B cell (primary cell): ENCODE measurements at regions not wholly inside any gene's neighbourhood (a gene's known extent, or its start where the extent isn't known, plus 50 kb on each side); places are given as distances from the start of the nearest gene placed in this dataset.

Experiments used
- ATAC-seq: fragments of 200-7000 bp; cut with Tn5 transposase; one replicate; pipeline ENCODE4 v1.10.0; 2021; ENCODE audit warnings: low read depth, mild to moderate bottlenecking, moderate number of reproducible peaks, moderate library complexity
- CTCF ChIA-PET: fragments of 350-600 bp; sonication (Branson Sonifier 250); formaldehyde crosslinking; loops from one replicate; lab custom pipeline; 2021; ENCODE audit warnings: antibody characterized with exemption, inconsistent platforms; lab: Charles Lee
- POLR2A ChIA-PET: fragments of 350-600 bp; sonication (Branson Sonifier 250); formaldehyde crosslinking; loops from one replicate; lab custom pipeline; 2021; ENCODE audit warnings: antibody characterized with exemption; lab: Charles Lee
- DNase-seq: peaks from one replicate; pipeline ENCODE4 v3.0.0; 2013
- H2AFZ ChIP-seq: 2 replicates; pipeline ENCODE4 v1.6.1; 2012; ENCODE audit warnings: mild to moderate bottlenecking, low read depth, low read length; ENCODE audit not compliant: insufficient read depth, poor library complexity, severe bottlenecking
- H3K27ac ChIP-seq, 2 donors: 1 replicate in 1 of 2; 2 replicates in 1 of 2; pipeline ENCODE4 v1.5.1; 2012 to 2013; ENCODE audit warnings: low read length in 2 of 2, mild to moderate bottlenecking in 2 of 2, moderate library complexity in 1 of 2
- H3K27me3 ChIP-seq, 4 experiments: fragments of 200-600 bp in 1 of 4; sonication (generic) in 1 of 4; replicated peaks in 1 of 4; 1 replicate in 2 of 4; 2 replicates in 2 of 4; pipeline versions ENCODE4 v1.6.1 to v1.7.0; 2013 to 2016; ENCODE audit warnings: low read length in 3 of 4, mild to moderate bottlenecking in 2 of 4, mixed read lengths in 1 of 4, moderate library complexity in 1 of 4; ENCODE audit not compliant: insufficient read depth in 4 of 4, control insufficient read depth in 3 of 4; ENCODE audit errors: control extremely low read depth in 1 of 4
- H3K36me3 ChIP-seq, 2 experiments: replicated peaks in 1 of 2; 1 replicate in 1 of 2; 2 replicates in 1 of 2; pipeline versions ENCODE4 v1.6.1 to v1.7.1; 2013; ENCODE audit warnings: low read length in 1 of 2; ENCODE audit not compliant: insufficient read depth in 2 of 2, control insufficient read depth in 1 of 2; ENCODE audit errors: control extremely low read depth in 1 of 2, extremely low read depth in 1 of 2
- H3K4me1 ChIP-seq, 2 donors: fragments of 200-600 bp in 1 of 2; sonication (generic) in 1 of 2; 1 replicate in 1 of 2; 2 replicates in 1 of 2; pipeline versions ENCODE4 v1.5.1 to v1.6.1; 2013 to 2017; ENCODE audit warnings: low read length in 2 of 2; ENCODE audit not compliant: control insufficient read depth in 2 of 2, insufficient read depth in 2 of 2
- H3K4me2 ChIP-seq: replicated peaks from 2 replicates; pipeline ENCODE3; 2012; ENCODE audit warnings: mild to moderate bottlenecking, low read depth, low read length; ENCODE audit not compliant: poor library complexity, severe bottlenecking
- H3K4me3 ChIP-seq, 5 experiments: fragments of 200-600 bp in 1 of 5; sonication (generic) in 1 of 5; 1 replicate in 3 of 5; 2 replicates in 2 of 5; pipeline versions ENCODE4 v1.5.1 to v1.7.0; 2011 to 2016; ENCODE audit warnings: low read length in 4 of 5, mild to moderate bottlenecking in 4 of 5, low read depth in 2 of 5, control low read depth in 1 of 5, moderate library complexity in 1 of 5; ENCODE audit not compliant: insufficient read depth in 1 of 5; ENCODE audit errors: control extremely low read depth in 1 of 5, extremely low read depth in 1 of 5
- H3K79me2 ChIP-seq: fragments of 200-600 bp; sonication (generic); one replicate; pipeline ENCODE4 v1.6.0; 2016; ENCODE audit warnings: low read length; ENCODE audit not compliant: control insufficient read depth, insufficient read depth
- H3K9ac ChIP-seq: fragments of 200-600 bp; sonication (generic); 2 replicates; pipeline ENCODE4 v1.6.1; 2017; ENCODE audit warnings: mild to moderate bottlenecking, low read length, moderate library complexity
- H3K9me3 ChIP-seq, 3 donors: one replicate each; pipeline versions ENCODE4 v1.6.1 to v1.7.1; 2013; ENCODE audit warnings: low read length in 2 of 3; ENCODE audit not compliant: control insufficient read depth in 2 of 3, insufficient read depth in 1 of 3; ENCODE audit errors: control extremely low read depth in 1 of 3
- H4K20me1 ChIP-seq: 2 replicates; pipeline ENCODE4 v1.6.0; 2012; ENCODE audit warnings: mild to moderate bottlenecking, low read length; ENCODE audit not compliant: insufficient read depth, control insufficient read depth, poor library complexity, severe bottlenecking
- H3K27ac Mint-ChIP-seq: one replicate; pipeline ENCODE4 v1.8.0; 2021; ENCODE audit warnings: mixed read lengths
- H3K27me3 Mint-ChIP-seq: one replicate; pipeline ENCODE4 v1.8.0; 2021; ENCODE audit warnings: mixed read lengths
- H3K4me1 Mint-ChIP-seq: one replicate; pipeline ENCODE4 v1.8.0; 2021; ENCODE audit warnings: mixed read lengths
- H3K4me3 Mint-ChIP-seq: one replicate; pipeline ENCODE4 v1.8.0; 2021; ENCODE audit warnings: mixed read lengths
- H3K9me3 Mint-ChIP-seq: one replicate; pipeline ENCODE4 v1.8.0; 2022; ENCODE audit warnings: mixed read lengths; ENCODE audit not compliant: insufficient read depth
- CTCF ChIP-seq: fragments of 200-600 bp; IDR thresholded peaks from one replicate; pipeline ENCODE4 v1.8.0; 2022; ENCODE audit warnings: antibody characterized with exemption, mild to moderate bottlenecking
- EZH2 ChIP-seq: IDR thresholded peaks from 2 replicates; pipeline ENCODE4 v1.6.1; 2012; ENCODE audit warnings: borderline replicate concordance, low read depth, mild to moderate bottlenecking, moderate library complexity, low read length; ENCODE audit not compliant: insufficient read depth, poor library complexity, severe bottlenecking
- WGBS: methylation state at CpG from one replicate; pipeline ENCODE4 v1.1.5; 2013; ENCODE audit warnings: missing lambda C conversion rate; ENCODE audit not compliant: insufficient coverage; 5-methylcytosine and 5-hydroxymethylcytosine counted together
- intact Hi-C: fragments of 100-400 bp; cut with micrococcal nuclease; formaldehyde crosslinking; loops from one replicate; pipeline ENCODE4 v1.10.0; 2022

GRCh38 chr7:81887098-81888090 is 117.5 kb upstream of the HGF start:
- Mint-ChIP-seq H3K9me3 (peaks cover 2% of the 10 kb centered on the region), H3K27ac (no peak overlapping the region), H3K4me3 (no peak overlapping the region), H3K27me3 (no peaks in the 10 kb centered on the region), H3K4me1 (peaks cover 2% of the 10 kb centered on the region)
- ChIA-PET CTCF (no interaction called here), POLR2A (no interaction called here)
- Histone ChIP-seq H3K27ac (no peak overlapping the region), H3K4me2 (no peak overlapping the region), H3K4me3 (no peak overlapping the region), H4K20me1 (no peaks in the 10 kb centered on the region), H3K4me1 (no peaks in the 10 kb centered on the region), H3K9ac (no peak overlapping the region), H2AFZ (no peak overlapping the region), H3K79me2 (no peaks in the 10 kb centered on the region), H3K27me3 (no peaks in the 10 kb centered on the region), H3K36me3 (no peaks in the 10 kb centered on the region), H3K9me3 (no peaks in the 10 kb centered on the region)
- intact Hi-C loops: no loop called here
- no CpG with 5 or more reads among the region's 3 CpGs for WGBS
- no peak for DNase-seq
- TF ChIP-seq EZH2: no peak
- TF ChIP-seq CTCF: no peak
- ATAC-seq: no peak

GRCh38 chr7:81886211-81886764 is 116.4 kb upstream of the HGF start:
- H3K4me1 ChIP-seq: no peaks in the 10 kb centered on the region
- CTCF ChIA-PET: no interaction called here
- DNase-seq (no peak), ATAC-seq (no peak)
- H2AFZ ChIP-seq: no peak overlapping the region
- no peak overlapping the region for H3K9ac ChIP-seq
- no peaks in the 10 kb centered on the region for H3K79me2 ChIP-seq
- H3K4me2 ChIP-seq: no peak overlapping the region
- intact Hi-C loops: no loop called here
- Mint-ChIP-seq H3K4me3 (no peak overlapping the region), H3K27me3 (no peaks in the 10 kb centered on the region), H3K4me1 (peaks cover 2% of the 10 kb centered on the region), H3K27ac (no peak overlapping the region), H3K9me3 (peaks cover 2% of the 10 kb centered on the region)
- H3K27me3 ChIP-seq: no peaks in the 10 kb centered on the region
- H3K36me3 ChIP-seq: no peaks in the 10 kb centered on the region
- POLR2A ChIA-PET: no interaction called here
- H3K27ac ChIP-seq: no peak overlapping the region
- H3K9me3 ChIP-seq: no peaks in the 10 kb centered on the region
- no peak for TF ChIP-seq EZH2
- TF ChIP-seq CTCF: no peak
- no peak overlapping the region for H3K4me3 ChIP-seq
- H4K20me1 ChIP-seq: no peaks in the 10 kb centered on the region
- WGBS: 83% methylated on average over 1 of the region's 3 CpGs
